WTC11 (cell line): ENCODE measurements at regions not wholly inside any gene's neighbourhood (a gene's known extent, or its start where the extent isn't known, plus 50 kb on each side); places are given as distances from the start of the nearest gene placed in this dataset.

Experiments used
- ATAC-seq: fragments of 200-7000 bp; cut with Tn5 transposase; 2 replicates; pipeline ENCODE4 v1.10.0; 2021; ENCODE audit warnings: mild to moderate bottlenecking, moderate library complexity
- CTCF ChIA-PET: fragments of 300-600 bp; sonication (Branson Sonifier 250); formaldehyde crosslinking; loops from one replicate; lab custom pipeline; 2021; ENCODE audit warnings: antibody characterized with exemption; lab: Charles Lee
- POLR2A ChIA-PET: fragments of 350-600 bp; sonication (Branson Sonifier 250); formaldehyde crosslinking; loops from one replicate; lab custom pipeline; 2021; ENCODE audit warnings: antibody characterized with exemption; lab: Charles Lee
- DNase-seq: peaks from one replicate; pipeline ENCODE4 v3.0.0; 2021; ENCODE audit warnings: low spot score
- H3K27ac Mint-ChIP-seq: 2 replicates; pipeline ENCODE4 v1.8.0; 2021; ENCODE audit warnings: mixed read lengths
- H3K27me3 Mint-ChIP-seq: 2 replicates; pipeline ENCODE4 v1.8.0; 2021; ENCODE audit warnings: low read depth, mild to moderate bottlenecking, moderate library complexity, mixed read lengths
- H3K36me3 Mint-ChIP-seq: 2 replicates; pipeline ENCODE4 v1.8.0; 2021; ENCODE audit warnings: mixed read lengths
- H3K4me1 Mint-ChIP-seq: 2 replicates; pipeline ENCODE4 v1.8.0; 2022; ENCODE audit warnings: mixed read lengths
- H3K4me3 Mint-ChIP-seq: 2 replicates; pipeline ENCODE4 v1.8.0; 2021; ENCODE audit warnings: mild to moderate bottlenecking, moderate library complexity, mixed read lengths
- H3K9me3 Mint-ChIP-seq: 2 replicates; pipeline ENCODE4 v1.8.0; 2021; ENCODE audit warnings: mixed read lengths
- ATF1 ChIP-seq: sonication (generic); formaldehyde crosslinking; IDR thresholded peaks from 2 replicates; pipeline ENCODE4 v1.8.1; 2023; ENCODE audit warnings: mild to moderate bottlenecking, moderate library complexity, missing genetic modification reagents
- CBFB ChIP-seq: sonication (generic); formaldehyde crosslinking; IDR thresholded peaks from 2 replicates; pipeline ENCODE4 v1.8.1; 2022; ENCODE audit warnings: mild to moderate bottlenecking, low read depth, missing genetic modification reagents
- CDX4 ChIP-seq: fragments of 250-450 bp; sonication (Bioruptor Pico); IDR thresholded peaks from 2 replicates; pipeline ENCODE4 v1.9.0; 2021; ENCODE audit warnings: moderate library complexity, mild to moderate bottlenecking, inconsistent platforms, borderline replicate concordance
- CREB1 ChIP-seq: sonication (generic); formaldehyde crosslinking; IDR thresholded peaks from 2 replicates; pipeline ENCODE4 v1.8.0; 2023; ENCODE audit warnings: mild to moderate bottlenecking, missing genetic modification reagents
- ELF4 ChIP-seq: sonication (generic); formaldehyde crosslinking; IDR thresholded peaks from 2 replicates; pipeline ENCODE4 v1.8.1; 2022; ENCODE audit warnings: low read depth, mild to moderate bottlenecking, moderate library complexity, missing genetic modification reagents
- EMX1 ChIP-seq: fragments of 250-450 bp; sonication (Bioruptor Pico); IDR thresholded peaks from 2 replicates; pipeline ENCODE4 v1.8.0; 2021; ENCODE audit warnings: mild to moderate bottlenecking
- HMGA2 ChIP-seq: fragments of 250-450 bp; sonication (Bioruptor Pico); IDR thresholded peaks from 2 replicates; pipeline ENCODE4 v1.4.0; 2021; ENCODE audit warnings: mild to moderate bottlenecking, moderate library complexity
- NFATC4 ChIP-seq: fragments of 250-450 bp; sonication (Bioruptor Pico); IDR thresholded peaks from 2 replicates; pipeline ENCODE4 v1.9.0; 2021; ENCODE audit warnings: mild to moderate bottlenecking
- NFE2L1 ChIP-seq: sonication (generic); formaldehyde crosslinking; IDR thresholded peaks from 2 replicates; pipeline ENCODE4 v1.8.1; 2023; ENCODE audit warnings: missing genetic modification reagents
- NR2C2 ChIP-seq: sonication (generic); formaldehyde crosslinking; IDR thresholded peaks from 2 replicates; pipeline ENCODE4 v1.8.0; 2022; ENCODE audit warnings: mild to moderate bottlenecking, missing genetic modification reagents
- OVOL2 ChIP-seq: fragments of 250-450 bp; sonication (Bioruptor Pico); IDR thresholded peaks from 2 replicates; pipeline ENCODE4 v1.9.0; 2021; ENCODE audit warnings: mild to moderate bottlenecking, borderline replicate concordance
- PRDM15 ChIP-seq: sonication (generic); formaldehyde crosslinking; IDR thresholded peaks from 2 replicates; pipeline ENCODE4 v1.8.0; 2022; ENCODE audit warnings: missing genetic modification reagents
- RELA ChIP-seq: sonication (generic); formaldehyde crosslinking; IDR thresholded peaks from 2 replicates; pipeline ENCODE4 v1.8.1; 2022; ENCODE audit warnings: missing genetic modification reagents, mild to moderate bottlenecking, borderline replicate concordance
- RORB ChIP-seq: fragments of 250-450 bp; sonication (Bioruptor Pico); IDR thresholded peaks from 2 replicates; pipeline ENCODE4 v1.9.0; 2021; ENCODE audit warnings: mild to moderate bottlenecking
- SMAD4 ChIP-seq: sonication (generic); formaldehyde crosslinking; IDR thresholded peaks from 2 replicates; pipeline ENCODE4 v1.8.0; 2022; ENCODE audit warnings: mild to moderate bottlenecking, missing genetic modification reagents
- ZNF121 ChIP-seq: sonication (generic); formaldehyde crosslinking; IDR thresholded peaks from 2 replicates; pipeline ENCODE4 v1.8.0; 2023; ENCODE audit warnings: missing genetic modification reagents
- ZNF219 ChIP-seq: sonication (generic); formaldehyde crosslinking; IDR thresholded peaks from 2 replicates; pipeline ENCODE4 v1.8.0; 2023; ENCODE audit warnings: missing genetic modification reagents, mild to moderate bottlenecking, borderline replicate concordance
- ZNF263 ChIP-seq: sonication (generic); formaldehyde crosslinking; IDR thresholded peaks from 2 replicates; pipeline ENCODE4 v1.8.1; 2022; ENCODE audit warnings: low read depth, mild to moderate bottlenecking, moderate library complexity, missing genetic modification reagents
- ZNF317 ChIP-seq: sonication (generic); formaldehyde crosslinking; IDR thresholded peaks from 2 replicates; pipeline ENCODE4 v1.8.1; 2023; ENCODE audit warnings: low read depth, mild to moderate bottlenecking, moderate library complexity, missing genetic modification reagents, borderline replicate concordance
- ZNF396 ChIP-seq: fragments of 250-450 bp; sonication (Bioruptor Pico); IDR thresholded peaks from 2 replicates; pipeline ENCODE4 v1.8.0; 2021; ENCODE audit warnings: mild to moderate bottlenecking, moderate library complexity, borderline replicate concordance
- ZNF671 ChIP-seq: fragments of 250-450 bp; sonication (Bioruptor Pico); IDR thresholded peaks from 2 replicates; pipeline ENCODE4 v1.8.0; 2021; ENCODE audit warnings: mild to moderate bottlenecking
- TF ChIP-seq, protein P1 (sequence below): sonication (generic); formaldehyde crosslinking; conservative IDR thresholded peaks from 2 replicates; pipeline ENCODE4 v1.8.1; 2022; ENCODE audit warnings: mild to moderate bottlenecking, missing genetic modification reagents
- TF ChIP-seq, protein P2 (sequence below): fragments of 250-450 bp; sonication (Bioruptor Pico); IDR thresholded peaks from 2 replicates; pipeline ENCODE4 v1.9.0; 2021; ENCODE audit warnings: mild to moderate bottlenecking
- TF ChIP-seq, protein P3 (sequence below): sonication (generic); formaldehyde crosslinking; IDR thresholded peaks from 2 replicates; pipeline ENCODE4 v1.8.1; 2022; ENCODE audit warnings: mild to moderate bottlenecking, missing genetic modification reagents, moderate library complexity, borderline replicate concordance

GRCh38 chr11:8758619-8759169 lies 76.1 kb downstream of the RPL27A start:
- peak; percentile 56 for ATAC-seq
- H3K9me3 Mint-ChIP-seq, result no peaks in the 10 kb centered on the region
- CTCF ChIA-PET, result interaction anchor here (0.9 to 1.8 kb wide), 6 partner anchors 8 to 51 kb away, joined by 3 to 7 read pairs (median 3); a partner anchor contains a TSS

GRCh38 chr11:8759634-8760033 lies 77.0 kb downstream of the RPL27A start:
- ChIA-PET POLR2A (interaction anchor here (1.3 kb wide), 1 partner anchor 51 kb away, joined by 3 read pairs; a partner anchor contains a TSS), CTCF (interaction anchor here (0.9 to 1.3 kb wide), 4 partner anchors 9 to 42 kb away, joined by 3 read pairs; no protein-coding TSS in a partner anchor)
- Mint-ChIP-seq H3K9me3 (no peaks in the 10 kb centered on the region), H3K27me3 (no peaks in the 10 kb centered on the region), H3K27ac (no peak overlapping the region), H3K36me3 (no peaks in the 10 kb centered on the region), H3K4me3 (no peak overlapping the region), H3K4me1 (no peaks in the 10 kb centered on the region)
- DNase-seq (no peak), ATAC-seq (no peak)
- TF ChIP-seq ZNF121 (CRISPR knock-in tag), result no peak
- no peak for TF ChIP-seq NR2C2
- TF ChIP-seq ZNF671 (CRISPR knock-in tag), result no peak
- no peak for TF ChIP-seq ATF1 (CRISPR knock-in tag)
- no peak for TF ChIP-seq ZNF317 (CRISPR knock-in tag)
- TF ChIP-seq, protein P1, sequence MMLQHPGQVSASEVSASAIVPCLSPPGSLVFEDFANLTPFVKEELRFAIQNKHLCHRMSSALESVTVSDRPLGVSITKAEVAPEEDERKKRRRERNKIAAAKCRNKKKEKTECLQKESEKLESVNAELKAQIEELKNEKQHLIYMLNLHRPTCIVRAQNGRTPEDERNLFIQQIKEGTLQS (CRISPR knock-in tag), result no peak
- TF ChIP-seq, protein P2, sequence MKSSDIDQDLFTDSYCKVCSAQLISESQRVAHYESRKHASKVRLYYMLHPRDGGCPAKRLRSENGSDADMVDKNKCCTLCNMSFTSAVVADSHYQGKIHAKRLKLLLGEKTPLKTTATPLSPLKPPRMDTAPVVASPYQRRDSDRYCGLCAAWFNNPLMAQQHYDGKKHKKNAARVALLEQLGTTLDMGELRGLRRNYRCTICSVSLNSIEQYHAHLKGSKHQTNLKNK (CRISPR knock-in tag), result no peak
- TF ChIP-seq NFE2L1 (CRISPR knock-in tag), result no peak
- TF ChIP-seq SMAD4 (CRISPR knock-in tag), result no peak
- no peak for TF ChIP-seq RORB (CRISPR knock-in tag)
- no peak for TF ChIP-seq ZNF396 (CRISPR knock-in tag)
- TF ChIP-seq PRDM15 (CRISPR knock-in tag), result no peak

More at GRCh38 chr11:8758619-8759169, 76.1 kb downstream of the RPL27A start:
- Mint-ChIP-seq H3K4me1 (no peaks in the 10 kb centered on the region), H3K27ac (no peak overlapping the region), H3K4me3 (no peak overlapping the region), H3K36me3 (no peaks in the 10 kb centered on the region), H3K27me3 (no peaks in the 10 kb centered on the region)
- POLR2A ChIA-PET, result no interaction called here
- TF ChIP-seq ZNF671 (CRISPR knock-in tag), result no peak
- no peak for TF ChIP-seq CBFB (CRISPR knock-in tag)
- no peak for TF ChIP-seq ELF4 (CRISPR knock-in tag)
- no peak for TF ChIP-seq HMGA2 (CRISPR knock-in tag)
- TF ChIP-seq ATF1 (CRISPR knock-in tag), result no peak
- TF ChIP-seq EMX1 (CRISPR knock-in tag), result no peak
- TF ChIP-seq PRDM15 (CRISPR knock-in tag), result no peak
- TF ChIP-seq, protein P2 (CRISPR knock-in tag), result no peak
- no peak for TF ChIP-seq OVOL2 (CRISPR knock-in tag)
- no peak for TF ChIP-seq NR2C2
- TF ChIP-seq, protein P3, sequence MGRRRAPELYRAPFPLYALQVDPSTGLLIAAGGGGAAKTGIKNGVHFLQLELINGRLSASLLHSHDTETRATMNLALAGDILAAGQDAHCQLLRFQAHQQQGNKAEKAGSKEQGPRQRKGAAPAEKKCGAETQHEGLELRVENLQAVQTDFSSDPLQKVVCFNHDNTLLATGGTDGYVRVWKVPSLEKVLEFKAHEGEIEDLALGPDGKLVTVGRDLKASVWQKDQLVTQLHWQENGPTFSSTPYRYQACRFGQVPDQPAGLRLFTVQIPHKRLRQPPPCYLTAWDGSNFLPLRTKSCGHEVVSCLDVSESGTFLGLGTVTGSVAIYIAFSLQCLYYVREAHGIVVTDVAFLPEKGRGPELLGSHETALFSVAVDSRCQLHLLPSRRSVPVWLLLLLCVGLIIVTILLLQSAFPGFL (CRISPR knock-in tag), result no peak
- TF ChIP-seq NFATC4 (CRISPR knock-in tag), result no peak
- TF ChIP-seq CDX4 (CRISPR knock-in tag), result no peak
- TF ChIP-seq ZNF219 (CRISPR knock-in tag), result no peak
- no peak for TF ChIP-seq RELA (CRISPR knock-in tag)
- TF ChIP-seq ZNF263 (CRISPR knock-in tag), result no peak
- TF ChIP-seq CREB1 (CRISPR knock-in tag), result no peak
- no peak for TF ChIP-seq ZNF317 (CRISPR knock-in tag)
- DNase-seq, result no peak
